K562 (cell line): ENCODE measurements at regions not wholly inside any gene's neighbourhood (a gene's known extent, or its start where the extent isn't known, plus 50 kb on each side); places are given as distances from the start of the nearest gene placed in this dataset.

Experiments
- BRD9 ChIP-seq: fragments of 450-650 bp; IDR thresholded peaks from 2 replicates; pipeline ENCODE4 v1.6.1; 2018; ENCODE audit warnings: low read depth; ENCODE audit not compliant: partially characterized antibody
- CBX3 ChIP-seq, 2 experiments: IDR thresholded peaks; 1 replicate in 1 of 2; 2 replicates in 1 of 2; pipeline ENCODE4 v1.6.1; 2012; ENCODE audit warnings: inconsistent platforms in 2 of 2, low read length in 2 of 2, borderline replicate concordance in 1 of 2, control low read depth in 1 of 2
- CC2D1A ChIP-seq: fragments of 450-650 bp; IDR thresholded peaks from 2 replicates; pipeline ENCODE4 v1.6.1; 2017; ENCODE audit warnings: mild to moderate bottlenecking
- CSDE1 ChIP-seq, 2 experiments: fragments of 450-650 bp; IDR thresholded peaks; 2 replicates each; pipeline ENCODE4 v1.6.1; 2016; ENCODE audit warnings: mild to moderate bottlenecking in 1 of 2
- GATAD2A ChIP-seq: fragments of 450-650 bp; IDR thresholded peaks from 2 replicates; pipeline ENCODE4 v1.6.1; 2017
- HINFP ChIP-seq: fragments of 450-650 bp; conservative IDR thresholded peaks from 2 replicates; pipeline ENCODE4 v1.6.1; 2016; ENCODE audit warnings: missing genetic modification characterization, low read depth, mild to moderate bottlenecking, control low read depth, missing compliant biosample characterization
- JUN ChIP-seq, 2 experiments: sonication (generic) in 1 of 2; formaldehyde crosslinking in 1 of 2; IDR thresholded peaks; 2 replicates each; pipeline versions ENCODE4 v1.6.1 to v1.8.0; 2012 to 2022; ENCODE audit warnings: borderline replicate concordance in 2 of 2, mild to moderate bottlenecking in 2 of 2, improper control_type of control experiment in 1 of 2, low read depth in 1 of 2, low read length in 1 of 2, missing genetic modification reagents in 1 of 2
- KDM1A ChIP-seq, 2 experiments: fragments of 450-650 bp; IDR thresholded peaks; 2 replicates each; pipeline ENCODE4 v1.6.1; 2016; ENCODE audit warnings: mild to moderate bottlenecking in 2 of 2
- LARP7 ChIP-seq: fragments of 450-650 bp; IDR thresholded peaks from 2 replicates; pipeline ENCODE4 v1.6.1; 2016
- MBD1 ChIP-seq: fragments of 250-450 bp; sonication (Bioruptor Pico); IDR thresholded peaks from 2 replicates; pipeline ENCODE4 v1.8.0; 2022; ENCODE audit warnings: inconsistent platforms
- MNT ChIP-seq, 2 experiments: fragments of 450-650 bp; conservative IDR thresholded peaks; 2 replicates each; pipeline ENCODE4 v1.6.1; 2017; ENCODE audit warnings: mild to moderate bottlenecking in 2 of 2, moderate library complexity in 2 of 2
- NR1H2 ChIP-seq: sonication (generic); formaldehyde crosslinking; IDR thresholded peaks from 2 replicates; pipeline ENCODE4 v1.4.0; 2020; ENCODE audit warnings: mild to moderate bottlenecking, missing genetic modification reagents
- POLR3A ChIP-seq: IDR thresholded peaks from 2 replicates; pipeline ENCODE4 v1.6.1; 2011; ENCODE audit warnings: borderline replicate concordance, mild to moderate bottlenecking, moderate library complexity; ENCODE audit not compliant: insufficient read length, insufficient read depth; ENCODE audit errors: extremely low read depth
- SOX6 ChIP-seq: fragments of 450-650 bp; IDR thresholded peaks from 2 replicates; pipeline ENCODE4 v1.6.1; 2014; ENCODE audit warnings: mild to moderate bottlenecking
- TEAD1 ChIP-seq, 2 experiments: fragments of 450-650 bp in 1 of 2; sonication (generic) in 1 of 2; formaldehyde crosslinking; IDR thresholded peaks; 2 replicates each; pipeline versions ENCODE4 v1.4.0 to v1.8.0; 2020 to 2022; ENCODE audit warnings: mild to moderate bottlenecking in 2 of 2, missing genetic modification reagents in 1 of 2
- ZBTB33 ChIP-seq: sonication (generic); formaldehyde crosslinking; IDR thresholded peaks from 2 replicates; pipeline ENCODE4 v1.8.1; 2023; ENCODE audit warnings: mild to moderate bottlenecking, missing genetic modification reagents
- ZFP30 ChIP-seq: fragments of 250-450 bp; sonication (Bioruptor Pico); IDR thresholded peaks from 2 replicates; pipeline ENCODE4 v1.8.0; 2022; ENCODE audit warnings: moderate library complexity, mild to moderate bottlenecking, inconsistent platforms, borderline replicate concordance
- ZNF134 ChIP-seq: fragments of 250-450 bp; sonication (Bioruptor Pico); conservative IDR thresholded peaks from 2 replicates; pipeline ENCODE4 v1.4.0; 2020
- ZNF41 ChIP-seq: fragments of 250-450 bp; sonication (Bioruptor Pico); conservative IDR thresholded peaks from 2 replicates; pipeline ENCODE4 v1.4.0; 2020; ENCODE audit warnings: mild to moderate bottlenecking
- ZNF740 ChIP-seq, 3 experiments: fragments of 200-800 bp in 1 of 3; sonication (Bioruptor generic) in 1 of 3; sonication (generic) in 1 of 3; formaldehyde crosslinking in 1 of 3; IDR thresholded peaks; 2 replicates each; pipeline versions ENCODE4 v1.6.1 to v1.8.0; 2016 to 2022; ENCODE audit warnings: mild to moderate bottlenecking in 2 of 3, missing compliant biosample characterization in 2 of 3, missing genetic modification characterization in 2 of 3, missing genetic modification reagents in 1 of 3
- ZZZ3 ChIP-seq: fragments of 450-650 bp; IDR thresholded peaks from 2 replicates; pipeline ENCODE4 v1.6.1; 2016; ENCODE audit warnings: antibody characterized with exemption, mild to moderate bottlenecking, moderate library complexity

GRCh38 chr7:32659853-32660252 is 164.6 kb downstream of the AVL9 start (continued):
- TF ChIP-seq LARP7 (no peak), ZBTB33 (peak; percentile 95), JUN (IDR thresholded peaks at IDR 0.05; ENCODE audit: borderline replicate concordance, low read depth, low read length) (0 out of 2 replicates have a peak, but pooled peaks have one; percentile 4), JUN (CRISPR knock-in tag; IDR thresholded peaks at IDR 0.05; ENCODE audit: borderline replicate concordance) (no peak), SOX6 (no peak), CSDE1 (IDR thresholded peaks at IDR 0.05) (no peak), ZNF134 (CRISPR knock-in tag) (no peak), NR1H2 (no peak), HINFP (tag) (no peak), ZNF41 (CRISPR knock-in tag) (no peak), ZZZ3 (no peak), GATAD2A (no peak), KDM1A (IDR thresholded peaks at IDR 0.05) (0 out of 4 replicates have a peak, but pooled peaks of 1 of the 2 experiments have one; percentile 13), CBX3 (IDR thresholded peaks at IDR 0.05; ENCODE audit: borderline replicate concordance in 1 of 2, low read length in 2 of 2) (peak in 1 of 2 experiments; percentile 74; a peak in 1 of 3 replicates), MNT (conservative IDR thresholded peaks at IDR 0.05) (no peak), ZFP30 (CRISPR knock-in tag) (no peak), CC2D1A (peak; percentile 79; the same call in 1 of the 2 replicates), MBD1 (CRISPR knock-in tag) (no peak), ZNF740 (CRISPR knock-in tag; IDR thresholded peaks at IDR 0.05) (no peak), ZNF740 (tag; IDR thresholded peaks at IDR 0.05) (no peak), BRD9 (no peak), TEAD1 (CRISPR knock-in tag; IDR thresholded peaks at IDR 0.05) (no peak), POLR3A (no peak)
- TF ChIP-seq, all 486 proteins: peak for 12
